HG03139 (cell line): ENCODE measurements at regions not wholly inside any gene's neighbourhood (a gene's known extent, or its start where the extent isn't known, plus 50 kb on each side); places are given as distances from the start of the nearest gene placed in this dataset.

Experiments used
- ATAC-seq: cut with Tn5 transposase; IDR thresholded peaks from one replicate; pipeline ENCODE4 v1.9.1; 2021; ENCODE audit not compliant: unreplicated experiment

DNA sequence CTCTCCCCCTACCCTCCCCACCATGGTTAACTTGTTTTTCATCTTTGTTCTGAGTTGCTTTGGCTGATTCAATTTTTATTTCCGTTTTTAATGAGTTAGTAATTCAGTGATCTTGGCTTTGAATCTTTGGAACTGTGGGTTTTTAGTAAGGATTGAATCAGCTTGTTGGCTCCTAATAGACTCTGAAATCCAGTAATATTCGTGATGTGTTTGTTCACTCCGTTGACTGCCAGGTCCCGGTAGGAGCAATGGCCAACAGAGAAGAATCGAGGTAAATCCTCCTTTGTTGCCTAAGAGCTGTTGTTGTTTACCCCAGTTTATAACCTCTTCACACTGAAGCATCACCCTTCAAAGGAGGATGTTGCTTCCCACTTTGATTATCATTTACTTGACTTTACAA lies 92.7 kb downstream of the PCSK1 start:
- ATAC-seq: no peak

DNA sequence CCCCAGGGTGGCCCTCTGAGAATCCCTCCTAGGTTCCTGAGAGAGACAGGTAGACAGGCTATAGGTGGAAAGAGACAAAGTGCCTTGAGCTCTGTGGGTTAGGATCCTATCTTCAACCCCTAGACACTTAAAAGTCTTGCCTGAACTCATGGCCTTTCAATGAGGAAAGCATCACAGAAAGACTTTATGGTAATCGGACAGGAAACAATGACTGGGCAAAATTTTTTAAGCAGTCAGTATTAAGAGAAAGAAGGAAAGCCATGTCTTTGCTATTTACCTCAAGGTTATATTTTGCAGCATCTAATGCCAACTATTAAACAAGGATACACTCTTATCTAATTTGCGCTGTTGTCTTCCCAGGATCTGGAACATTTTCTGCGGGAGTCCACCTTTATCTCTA lies 93.2 kb downstream of the PCSK1 start:
- no peak for ATAC-seq

DNA sequence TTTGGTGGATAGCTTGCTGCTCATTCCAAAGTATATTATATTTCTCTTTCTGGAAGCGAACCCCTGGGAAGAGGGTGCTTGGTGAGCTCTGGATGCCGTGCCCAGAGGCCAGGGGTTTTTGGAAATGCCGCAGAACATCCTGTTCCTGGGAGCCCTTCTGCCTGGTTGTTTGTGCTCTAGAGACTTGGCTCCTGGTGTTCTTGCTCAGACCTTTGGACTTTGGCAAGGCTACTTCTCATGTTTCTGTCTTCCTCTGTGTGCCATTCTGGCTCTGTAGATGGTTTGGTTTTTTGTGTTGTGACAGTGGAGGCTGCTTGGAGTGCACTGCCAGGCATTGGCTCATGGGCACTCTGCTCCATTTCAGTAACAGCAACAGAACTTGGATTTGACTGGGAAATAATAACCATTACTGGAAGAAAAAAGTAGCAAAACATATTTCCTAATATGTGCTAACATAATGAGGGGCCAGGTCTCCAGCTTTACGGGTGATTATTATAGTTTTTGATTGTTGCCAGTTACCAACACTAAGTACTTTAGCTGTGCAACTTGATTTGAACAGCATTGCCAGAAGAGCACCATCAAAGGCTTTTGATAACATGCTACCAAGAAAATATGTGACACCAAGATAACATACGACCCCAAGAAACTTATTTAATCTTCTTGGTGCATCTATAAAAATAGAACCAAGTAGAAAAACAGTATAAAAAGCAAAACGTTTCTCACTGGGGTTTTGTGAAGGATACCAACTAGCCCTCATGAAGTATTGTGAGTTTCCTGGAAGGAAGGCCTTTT lies 94.2 kb downstream of the PCSK1 start:
- ATAC-seq: no peak

DNA sequence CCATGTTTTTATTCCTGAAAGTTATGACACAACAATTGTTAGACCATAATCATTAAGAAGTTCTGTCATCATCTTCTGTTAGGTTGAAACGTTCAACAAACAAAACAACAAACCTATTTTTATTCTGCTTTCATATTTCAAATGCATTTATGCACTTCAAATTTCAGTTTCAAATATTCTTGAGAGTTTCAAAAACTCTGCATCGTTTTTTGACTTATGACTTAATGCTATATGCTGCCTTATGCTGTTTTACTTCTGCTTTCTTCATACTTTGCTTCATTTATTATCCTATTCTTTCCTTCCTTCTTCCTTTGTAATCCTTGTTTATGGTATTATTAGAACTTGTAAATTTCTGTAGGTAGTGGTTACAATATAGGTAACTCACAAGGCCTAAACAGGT lies 95.0 kb downstream of the PCSK1 start:
- ATAC-seq: no peak

DNA sequence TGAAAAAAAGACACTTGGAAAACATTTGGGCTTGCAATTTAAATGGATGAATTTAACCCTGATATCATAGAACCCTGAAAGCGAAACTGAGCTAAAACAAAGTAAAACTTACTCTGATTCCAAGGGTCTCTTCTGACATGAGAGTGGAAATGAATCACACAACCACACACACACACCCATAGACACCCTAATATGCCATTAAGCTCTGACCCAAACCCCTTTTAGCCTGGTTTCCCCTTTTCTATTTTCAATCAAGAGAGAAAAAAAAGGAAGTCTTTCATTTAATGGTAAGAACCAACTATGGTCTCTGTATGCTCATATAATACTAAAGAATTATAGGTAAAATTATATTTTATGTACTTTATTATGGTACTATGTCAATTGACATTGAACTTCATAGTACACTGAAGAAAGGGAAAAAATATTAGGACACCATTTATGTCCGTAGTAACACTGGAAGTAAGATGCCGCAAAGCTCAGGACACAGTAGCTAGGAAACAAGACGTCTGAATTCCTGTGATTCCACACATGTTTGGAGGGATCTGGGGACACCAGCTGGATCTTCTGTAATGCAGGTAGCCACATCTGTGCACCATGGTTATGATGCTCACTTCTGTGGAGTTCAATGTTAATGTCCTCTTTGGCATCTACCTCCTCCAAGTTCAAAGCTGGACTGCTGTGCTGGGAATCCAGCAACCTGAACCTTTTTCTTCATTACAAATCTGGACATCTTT lies 95.8 kb downstream of the PCSK1 start:
- no peak for ATAC-seq

DNA sequence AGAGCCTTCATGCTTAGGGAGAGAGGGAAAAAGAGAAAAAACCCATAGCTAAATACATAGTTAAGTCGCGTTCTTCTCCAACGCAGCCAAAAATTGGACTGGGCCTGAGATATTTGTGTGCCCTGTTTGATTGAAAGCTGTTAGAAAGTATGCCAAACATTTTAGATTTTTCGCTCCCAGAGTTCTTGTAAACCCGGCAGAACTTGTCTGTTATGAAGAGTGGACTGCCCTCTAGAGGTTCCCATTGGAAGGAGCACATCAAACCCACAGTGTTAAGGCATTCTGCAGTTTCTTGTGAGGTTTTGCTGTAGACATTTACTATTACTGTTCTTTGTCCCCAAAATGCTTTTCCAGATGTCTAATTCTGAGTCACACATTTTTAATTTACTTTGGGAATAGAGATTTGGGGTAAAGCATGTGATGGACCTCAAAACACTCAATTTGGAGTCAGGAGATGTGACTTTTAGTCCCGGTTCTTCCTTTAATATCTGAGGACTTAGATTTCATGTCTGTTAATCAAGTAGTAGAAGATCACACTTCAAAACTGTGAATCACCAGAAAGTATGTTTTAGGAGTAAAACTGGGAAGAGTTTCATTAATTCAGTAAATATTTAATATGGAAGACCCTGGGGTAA lies 96.6 kb downstream of the PCSK1 start:
- peak; percentile 74 for ATAC-seq

DNA sequence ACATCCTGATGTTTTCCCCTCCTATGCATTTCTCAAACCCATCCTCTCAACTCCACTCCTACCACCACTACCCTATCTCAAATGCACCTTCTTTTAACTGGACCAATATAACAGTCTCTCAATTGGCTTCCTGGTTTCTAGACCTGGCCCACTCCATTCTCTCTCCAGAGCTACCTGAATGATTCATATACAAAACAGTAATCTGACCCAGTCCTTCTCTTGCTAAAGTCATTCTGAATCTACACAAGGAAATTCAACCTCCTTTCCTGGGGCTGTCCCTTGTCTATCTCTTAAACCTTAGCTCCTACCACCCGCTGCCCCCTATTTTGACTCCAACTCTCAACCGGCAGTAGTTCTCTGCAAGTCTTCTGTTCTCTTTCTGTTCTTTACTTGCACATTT lies 97.2 kb downstream of the PCSK1 start:
- no peak for ATAC-seq

DNA sequence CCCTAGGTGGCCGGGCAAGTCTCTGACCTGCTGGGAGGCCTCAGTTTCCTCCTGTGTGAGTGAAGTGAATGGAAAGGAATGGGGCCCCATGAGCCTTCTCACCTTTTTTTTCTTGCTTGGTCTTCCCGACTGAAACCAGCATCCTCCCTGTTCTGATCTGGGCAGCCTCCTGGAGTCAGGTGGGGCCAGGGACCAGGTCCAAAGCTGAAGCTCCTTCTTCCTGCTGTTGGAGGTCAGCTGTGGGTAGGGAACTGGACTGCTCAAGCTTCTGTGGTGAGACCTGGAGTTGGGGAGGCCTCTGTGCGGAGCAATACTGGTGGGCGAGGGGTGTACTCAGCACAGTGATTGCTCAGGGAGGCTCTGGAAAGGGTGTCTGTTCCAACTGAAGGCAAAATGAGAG lies 99.7 kb downstream of the PCSK1 start:
- no peak for ATAC-seq

DNA sequence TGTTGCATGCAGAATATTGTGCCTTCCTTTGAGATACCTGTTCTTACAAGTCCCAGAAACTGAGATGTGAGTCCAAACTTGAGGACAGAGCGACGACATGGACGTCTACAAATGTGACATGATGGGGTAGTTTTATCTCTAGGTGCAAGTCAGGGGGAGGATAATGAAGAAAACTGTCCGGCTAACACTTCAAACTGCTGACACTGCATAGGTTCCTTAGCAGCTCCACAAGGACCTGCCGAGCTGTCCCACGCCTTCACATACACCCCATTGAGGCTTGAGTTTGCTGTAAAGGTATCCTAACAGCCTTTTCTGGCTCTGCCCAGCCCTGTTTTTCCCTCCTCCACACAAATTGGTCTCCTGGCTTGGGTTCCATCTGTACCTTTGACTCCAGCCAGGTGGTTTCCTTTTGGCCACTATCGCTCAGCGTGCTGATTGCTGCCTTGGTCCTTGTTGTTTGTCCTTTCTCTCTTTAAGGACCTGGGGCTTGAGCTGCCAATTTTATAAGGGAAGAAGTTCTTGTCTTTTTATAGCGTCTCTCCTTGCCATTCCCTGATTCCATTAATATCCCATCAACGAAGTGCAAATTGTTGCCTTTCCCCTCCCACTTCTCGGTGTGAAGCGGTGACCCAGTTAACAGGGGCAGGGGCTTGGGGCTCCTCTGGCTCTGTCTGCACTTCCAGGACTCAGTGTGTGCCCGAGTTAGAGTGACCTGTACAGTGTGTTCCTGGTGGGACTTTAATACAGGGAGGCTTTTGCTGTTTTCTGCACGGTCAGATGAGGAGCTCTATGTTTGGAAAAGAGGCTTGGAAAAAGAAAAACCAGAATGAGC lies 100.3 kb downstream of the PCSK1 start:
- no peak for ATAC-seq

DNA sequence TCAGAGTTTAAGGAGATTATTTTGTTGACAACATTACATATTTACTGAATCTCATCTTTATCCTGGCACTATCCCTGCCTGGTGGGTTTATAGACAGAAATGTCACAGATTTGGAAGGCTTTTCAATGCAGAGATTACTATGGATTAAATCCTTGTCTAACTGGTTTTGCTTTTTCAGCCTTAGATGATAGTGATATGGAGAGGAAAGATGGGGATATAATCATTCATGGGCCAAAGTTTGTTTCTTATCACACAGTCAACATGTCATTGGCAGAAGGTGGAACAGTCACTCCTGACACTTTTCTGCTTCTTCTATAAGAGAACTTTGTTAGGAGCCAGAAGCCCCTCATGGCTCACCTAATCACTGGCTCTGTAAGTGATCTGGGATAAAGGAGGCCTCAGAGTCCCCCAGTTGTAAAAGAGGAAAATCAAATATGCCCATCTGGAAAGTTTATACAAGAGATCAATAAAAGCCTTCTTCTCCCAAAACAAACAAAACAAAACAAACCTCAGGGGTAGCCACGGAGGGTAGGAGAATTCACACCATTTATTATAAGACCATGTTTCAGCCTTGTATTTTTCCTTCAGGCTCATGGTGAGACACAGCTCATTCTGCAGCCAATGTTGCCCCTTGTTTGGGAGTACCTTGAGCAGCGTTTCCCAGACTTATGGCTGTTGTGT lies 101.2 kb downstream of the PCSK1 start:
- ATAC-seq: no peak

DNA sequence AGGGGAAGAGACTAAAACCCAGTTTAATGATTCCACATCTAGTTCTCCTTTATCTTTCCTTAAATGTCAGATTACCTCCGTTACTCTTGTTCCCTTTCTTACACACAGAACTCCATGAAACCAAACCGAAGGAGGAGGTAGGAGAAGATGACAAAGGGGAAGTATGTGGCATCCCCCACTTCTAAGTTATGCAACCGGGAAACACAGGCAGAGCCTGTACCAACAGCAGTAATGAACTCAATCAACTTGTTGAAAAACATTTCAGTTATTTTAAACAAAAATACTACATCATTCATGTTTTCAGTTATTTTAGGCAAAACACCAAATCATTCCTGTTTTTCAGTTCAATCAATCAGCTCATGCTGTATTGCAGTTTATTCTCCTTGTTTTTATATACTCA lies 101.8 kb downstream of the PCSK1 start:
- ATAC-seq: no peak

DNA sequence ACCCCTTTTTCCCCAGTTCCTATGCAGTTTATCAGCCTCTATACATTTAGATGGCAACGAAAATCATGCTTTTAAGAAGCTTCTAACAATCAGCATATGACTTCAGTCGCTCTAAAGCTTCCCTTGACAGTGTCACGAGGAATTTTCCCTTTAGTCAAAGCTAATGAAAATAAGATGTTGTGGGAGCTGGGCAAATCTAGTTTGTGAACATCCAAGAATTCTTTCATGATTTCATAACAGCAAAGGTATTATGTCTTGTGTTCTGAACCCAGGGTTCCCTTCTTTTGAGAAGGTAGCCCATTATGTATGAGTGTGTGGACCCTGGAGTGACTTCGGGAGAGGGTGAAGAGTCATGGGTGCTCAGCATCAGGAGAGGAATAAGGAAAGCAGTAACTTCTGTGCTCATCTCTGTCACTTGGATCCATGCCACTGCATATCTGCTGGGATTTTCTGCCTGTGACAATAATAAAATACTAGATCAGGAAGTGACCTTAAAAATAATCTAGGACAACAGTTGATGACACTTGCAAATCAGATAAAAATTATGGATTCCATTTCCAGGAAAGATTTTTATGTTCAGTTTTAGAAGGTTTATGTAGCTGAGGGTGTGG lies 102.4 kb downstream of the PCSK1 start:
- ATAC-seq: no peak

DNA sequence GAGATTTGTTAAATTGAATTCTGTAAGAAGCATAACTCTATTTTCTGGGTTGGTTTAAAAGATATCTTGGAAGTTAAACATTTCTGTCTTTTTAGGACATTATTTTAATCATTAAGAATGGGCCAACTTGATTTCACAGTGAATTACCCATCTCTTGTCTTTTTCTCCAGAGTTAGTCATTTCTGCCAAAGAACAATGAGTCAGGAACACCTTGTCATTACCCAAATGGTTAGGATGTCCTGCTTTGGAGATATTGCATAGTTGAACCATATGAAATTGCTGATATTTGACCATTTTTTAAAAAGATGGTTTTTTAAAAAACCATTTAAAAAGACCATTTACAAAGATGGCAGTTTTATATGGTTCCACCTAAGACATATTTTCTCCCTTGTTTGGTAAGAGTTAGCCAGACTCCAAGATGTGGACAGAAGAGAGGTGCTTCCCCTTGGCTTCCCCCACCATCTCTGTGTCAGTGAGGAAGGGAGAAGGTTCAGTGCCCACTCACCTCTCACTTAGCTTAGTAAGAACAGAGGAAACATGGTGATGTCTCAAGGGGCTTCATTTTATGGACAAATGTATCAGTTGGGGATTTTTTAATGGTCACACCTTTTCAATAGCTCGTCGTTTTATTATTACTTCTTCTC lies 103.0 kb downstream of the PCSK1 start:
- no peak for ATAC-seq

DNA sequence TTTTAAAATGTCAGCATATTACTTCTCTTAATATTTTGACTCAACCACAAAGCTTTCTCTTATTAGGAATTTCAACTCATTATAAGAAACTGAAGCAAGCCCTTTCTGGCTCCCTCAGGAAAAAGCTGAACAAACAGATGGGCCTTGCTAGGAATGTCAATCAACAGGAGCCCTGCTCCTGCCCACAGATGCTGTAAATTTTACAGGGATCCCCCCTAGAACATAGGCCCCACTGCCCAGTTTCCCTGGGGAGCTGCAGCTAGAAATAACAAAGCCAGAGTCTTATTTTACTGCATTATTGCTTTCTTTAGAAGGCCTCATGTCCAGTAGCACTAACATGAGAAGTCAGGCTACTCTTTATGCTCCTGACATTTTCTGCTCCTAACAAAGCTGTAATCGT lies 103.8 kb downstream of the PCSK1 start:
- ATAC-seq: no peak

DNA sequence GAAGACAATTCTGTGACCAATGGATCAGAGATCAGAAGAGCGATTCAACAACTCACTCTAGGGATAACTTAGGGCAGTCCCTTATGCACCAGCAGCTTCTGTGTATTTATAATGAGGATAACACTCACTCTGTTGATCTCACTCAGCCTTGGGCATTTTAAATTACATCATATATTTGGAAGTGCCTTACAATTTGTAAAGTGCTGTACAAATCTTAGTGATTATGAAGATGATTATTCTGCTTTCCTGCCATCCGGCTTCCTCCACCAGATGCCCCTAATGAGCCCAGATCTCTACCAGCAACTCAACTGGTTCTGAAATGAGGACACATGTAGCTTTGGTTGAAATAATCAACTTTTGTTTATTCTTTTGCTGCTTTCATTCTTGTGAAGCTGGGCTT lies 105.3 kb downstream of the PCSK1 start:
- no peak for ATAC-seq

DNA sequence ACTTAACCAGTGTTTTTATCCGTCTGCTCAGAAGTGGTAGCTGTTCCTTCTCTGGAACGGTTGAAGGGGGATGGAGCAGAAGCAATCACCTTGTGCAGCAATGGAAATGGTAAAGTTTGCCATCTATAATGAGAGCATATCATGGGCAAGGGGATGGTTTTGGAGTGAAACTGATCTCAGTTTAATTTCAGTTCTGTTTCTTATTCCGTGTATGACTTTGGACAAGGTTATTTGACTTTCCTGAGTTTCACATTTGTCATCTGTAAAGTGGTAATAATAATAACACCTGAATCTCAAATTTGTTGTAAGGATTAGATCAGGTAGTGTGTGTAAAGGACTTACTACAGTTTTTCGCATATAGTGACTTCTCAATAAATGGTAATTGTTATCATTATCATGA lies 106.1 kb downstream of the PCSK1 start:
- no peak for ATAC-seq

DNA sequence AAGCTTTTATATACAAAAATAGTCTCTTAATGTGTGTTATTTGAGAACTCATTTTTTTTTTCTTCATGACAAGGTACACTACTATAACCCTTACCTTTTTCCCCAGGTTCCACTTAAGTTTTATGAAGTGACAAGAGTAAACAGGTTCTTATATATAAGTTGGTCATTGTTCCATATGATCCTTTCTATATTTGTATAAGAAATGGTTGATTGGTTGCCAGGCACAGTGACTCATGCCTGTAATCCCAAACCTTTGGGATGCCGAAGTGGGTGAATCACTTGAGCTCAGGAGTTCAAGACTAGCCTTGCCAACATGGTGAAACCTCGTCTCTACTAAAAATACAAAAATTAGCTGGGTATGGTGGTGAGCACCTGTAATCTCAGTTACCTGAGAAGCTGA lies 108.3 kb downstream of the PCSK1 start:
- ATAC-seq: no peak

DNA sequence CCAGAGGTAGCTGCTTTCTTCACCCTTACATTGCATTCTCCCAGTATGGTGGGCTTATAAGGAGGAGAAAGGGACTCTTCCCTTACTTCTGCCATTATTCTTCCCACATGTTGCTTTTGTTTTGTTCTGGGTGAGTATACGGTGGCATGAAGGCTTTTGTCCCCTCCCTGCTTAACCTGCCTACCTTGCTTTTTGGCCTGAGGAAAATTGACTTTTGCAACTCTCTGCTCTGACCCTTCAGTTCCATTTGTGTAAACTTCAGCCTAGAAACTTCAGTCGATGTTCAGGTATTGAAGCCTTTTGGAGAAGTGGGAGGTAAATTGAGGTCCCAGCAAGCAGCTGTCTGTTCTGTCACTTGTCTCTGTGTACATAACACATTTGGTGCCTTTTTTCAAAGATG lies 110.2 kb downstream of the PCSK1 start:
- ATAC-seq: no peak

DNA sequence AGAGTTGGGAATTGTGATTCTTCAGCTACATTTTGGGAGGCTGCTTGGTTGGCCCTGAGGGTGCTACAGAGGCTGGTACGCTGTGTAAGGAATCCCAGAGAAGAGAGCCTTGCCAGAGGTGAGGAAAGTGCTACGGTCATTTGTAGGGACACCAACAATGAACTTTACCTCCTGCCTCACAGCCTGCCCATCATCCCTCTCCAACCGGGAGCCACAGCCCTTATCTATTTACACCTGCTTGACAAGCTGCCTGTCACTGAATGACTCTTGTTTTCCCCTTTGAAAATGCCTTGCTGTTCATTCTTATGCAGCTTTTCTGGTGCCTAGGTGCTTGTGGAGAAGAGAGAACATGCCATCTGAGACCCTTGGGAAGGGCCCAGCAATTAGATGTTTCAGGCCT lies 110.8 kb downstream of the PCSK1 start:
- no peak for ATAC-seq

DNA sequence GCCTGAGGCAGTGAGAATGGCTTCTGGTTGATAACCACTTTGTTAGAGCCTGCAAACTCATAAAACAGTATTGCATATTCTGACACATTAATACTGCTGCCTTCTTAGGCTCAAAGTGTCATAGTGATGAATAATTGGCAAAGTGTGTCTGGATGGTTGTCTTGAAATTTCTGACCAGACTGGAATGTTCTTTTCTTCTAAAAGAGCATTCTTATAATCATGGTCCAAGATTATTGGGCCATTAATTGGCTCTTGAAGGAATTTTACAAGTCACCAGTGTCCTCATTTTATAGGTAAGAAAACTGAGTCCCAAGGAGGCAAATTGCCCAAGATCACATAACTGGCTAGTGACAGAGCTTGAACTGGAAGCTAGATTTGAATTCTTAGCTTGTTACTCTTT lies 111.7 kb downstream of the PCSK1 start:
- ATAC-seq: no peak
